ENCODE measurements at regions not wholly inside any gene's neighbourhood (a gene's known extent, or its start where the extent isn't known, plus 50 kb on each side); places are given as distances from the start of the nearest gene placed in this dataset.
"Not testable (repeated sequence)": the region's sequence is repeated elsewhere in the genome, so short reads cannot be mapped to it uniquely, and the experiment has no call there.

GRCh38 chr2:163970058-163970813, 234.4 kb upstream of the FIGN start:
- H3K36me3 ChIP-seq: no peaks in the 10 kb centered on the region
- H3K27ac ChIP-seq: no peak overlapping the region
- no peaks in the 10 kb centered on the region for H3K4me1 ChIP-seq
- DNase-seq (ENCODE audit: low spot score in 2 of 2): no peak
- H3K27me3 ChIP-seq: no peaks in the 10 kb centered on the region
- H3K4me3 ChIP-seq: no peak overlapping the region
- H3K9me3 ChIP-seq: no peaks in the 10 kb centered on the region
- no peak for TF ChIP-seq POLR2A (IDR thresholded peaks at IDR 0.05)
- TF ChIP-seq, protein P1, sequence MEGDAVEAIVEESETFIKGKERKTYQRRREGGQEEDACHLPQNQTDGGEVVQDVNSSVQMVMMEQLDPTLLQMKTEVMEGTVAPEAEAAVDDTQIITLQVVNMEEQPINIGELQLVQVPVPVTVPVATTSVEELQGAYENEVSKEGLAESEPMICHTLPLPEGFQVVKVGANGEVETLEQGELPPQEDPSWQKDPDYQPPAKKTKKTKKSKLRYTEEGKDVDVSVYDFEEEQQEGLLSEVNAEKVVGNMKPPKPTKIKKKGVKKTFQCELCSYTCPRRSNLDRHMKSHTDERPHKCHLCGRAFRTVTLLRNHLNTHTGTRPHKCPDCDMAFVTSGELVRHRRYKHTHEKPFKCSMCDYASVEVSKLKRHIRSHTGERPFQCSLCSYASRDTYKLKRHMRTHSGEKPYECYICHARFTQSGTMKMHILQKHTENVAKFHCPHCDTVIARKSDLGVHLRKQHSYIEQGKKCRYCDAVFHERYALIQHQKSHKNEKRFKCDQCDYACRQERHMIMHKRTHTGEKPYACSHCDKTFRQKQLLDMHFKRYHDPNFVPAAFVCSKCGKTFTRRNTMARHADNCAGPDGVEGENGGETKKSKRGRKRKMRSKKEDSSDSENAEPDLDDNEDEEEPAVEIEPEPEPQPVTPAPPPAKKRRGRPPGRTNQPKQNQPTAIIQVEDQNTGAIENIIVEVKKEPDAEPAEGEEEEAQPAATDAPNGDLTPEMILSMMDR (IDR thresholded peaks at IDR 0.05): no peak
- TF ChIP-seq POLR2AphosphoS5 (IDR thresholded peaks at IDR 0.05): no peak
- intact Hi-C loops (cut with DNase I; ENCODE audit: low total_unique reads): no loop called here

GRCh38 chr2:163964278-163964677, 228.5 kb upstream of the FIGN start:
- H3K27ac ChIP-seq; H3K36me3 ChIP-seq; H3K9me3 ChIP-seq; H3K4me3 ChIP-seq; H3K4me1 ChIP-seq; DNase-seq (ENCODE audit: low spot score in 2 of 2); intact Hi-C loops (cut with DNase I; ENCODE audit: low total_unique reads); H3K27me3 ChIP-seq: not testable (repeated sequence)

DNA sequence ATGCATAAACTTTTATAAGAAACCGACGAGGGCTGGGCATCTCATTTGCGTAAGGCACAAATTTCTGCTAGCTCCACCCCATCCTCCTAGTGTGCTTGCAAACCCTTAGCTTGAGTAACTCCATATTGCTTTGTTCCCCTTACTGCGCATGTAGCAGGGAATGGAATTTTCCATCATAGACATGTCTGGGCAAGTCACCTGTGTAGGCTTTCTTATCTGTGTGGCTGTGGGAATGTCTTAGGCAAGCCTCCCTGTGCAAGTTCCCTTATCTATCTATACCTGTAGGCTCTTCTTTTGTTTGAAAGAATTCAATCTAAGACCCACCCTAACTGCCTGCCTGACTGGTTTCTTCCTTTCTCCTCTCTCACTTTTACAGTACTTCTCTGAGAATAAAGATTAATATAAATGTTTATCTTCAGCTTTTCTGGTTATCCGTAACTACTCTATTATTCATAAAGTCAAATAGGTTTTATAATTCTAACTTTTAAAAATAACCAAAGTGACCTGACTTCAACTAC, 217.6 kb upstream of the FIGN start:
- no peaks in the 10 kb centered on the region for H3K27me3 ChIP-seq
- no peak for DNase-seq (ENCODE audit: low spot score in 2 of 2)
- no peaks in the 10 kb centered on the region for H3K4me1 ChIP-seq
- no peaks in the 10 kb centered on the region for H3K9me3 ChIP-seq
- TF ChIP-seq POLR2A (IDR thresholded peaks at IDR 0.05) (no peak), POLR2AphosphoS5 (IDR thresholded peaks at IDR 0.05) (no peak)
- TF ChIP-seq, protein P1 (IDR thresholded peaks at IDR 0.05): no peak
- H3K36me3 ChIP-seq: no peaks in the 10 kb centered on the region
- H3K27ac ChIP-seq: no peak overlapping the region
- intact Hi-C loops (cut with DNase I; ENCODE audit: low total_unique reads): no loop called here
- H3K4me3 ChIP-seq: no peak overlapping the region

DNA sequence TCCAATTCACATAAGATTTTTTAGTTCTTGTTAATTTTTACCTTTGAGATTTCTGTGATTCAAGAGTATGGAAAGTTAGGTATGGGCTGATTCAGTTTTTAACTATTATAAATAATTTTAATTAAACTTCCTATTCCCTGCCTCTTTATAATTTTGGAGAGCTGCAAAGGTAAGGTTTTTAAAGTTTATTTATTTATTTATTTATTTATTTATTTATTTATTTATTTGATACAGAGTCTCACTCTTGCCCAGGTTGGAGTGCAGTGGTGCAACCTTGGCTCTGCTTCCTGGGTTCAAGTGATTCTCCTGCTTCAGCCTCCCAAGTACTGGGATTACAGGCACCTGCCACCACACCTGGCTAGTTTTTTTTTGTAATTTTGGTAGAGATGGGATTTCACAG, 215.5 kb upstream of the FIGN start:
- no peak overlapping the region for H3K27ac ChIP-seq
- H3K4me3 ChIP-seq: no peak overlapping the region
- no peaks in the 10 kb centered on the region for H3K27me3 ChIP-seq
- H3K4me1 ChIP-seq: no peaks in the 10 kb centered on the region
- no peaks in the 10 kb centered on the region for H3K36me3 ChIP-seq
- H3K9me3 ChIP-seq: no peaks in the 10 kb centered on the region
- no peak for DNase-seq (ENCODE audit: low spot score in 2 of 2)
- TF ChIP-seq, protein P1 (IDR thresholded peaks at IDR 0.05): no peak
- TF ChIP-seq POLR2AphosphoS5 (IDR thresholded peaks at IDR 0.05): no peak
- no peak for TF ChIP-seq POLR2A (IDR thresholded peaks at IDR 0.05)
- intact Hi-C loops (cut with DNase I; ENCODE audit: low total_unique reads): no loop called here

- H3K4me3 ChIP-seq: no peak overlapping the region
- TF ChIP-seq, protein P1 (IDR thresholded peaks at IDR 0.05): no peak
- TF ChIP-seq POLR2A (IDR thresholded peaks at IDR 0.05) (no peak), POLR2AphosphoS5 (IDR thresholded peaks at IDR 0.05) (no peak)
- H3K36me3 ChIP-seq: no peaks in the 10 kb centered on the region
- H3K9me3 ChIP-seq: no peaks in the 10 kb centered on the region
- no peaks in the 10 kb centered on the region for H3K27me3 ChIP-seq
- no peak for DNase-seq (ENCODE audit: low spot score in 2 of 2)
- no peak overlapping the region for H3K27ac ChIP-seq
- H3K4me1 ChIP-seq: no peaks in the 10 kb centered on the region
- intact Hi-C loops (cut with DNase I; ENCODE audit: low total_unique reads): no loop called here
Observed at GRCh38 chr2:163949693-163950092, 213.9 kb upstream of the FIGN start.
